ENCODE measurements at regions not wholly inside any gene's neighbourhood (a gene's known extent, or its start where the extent isn't known, plus 50 kb on each side); places are given as distances from the start of the nearest gene placed in this dataset.

GRCh38 chr17:62191390-62192361, 126.6 kb upstream of the MED13 start:
- Histone ChIP-seq H3K27ac (ENCODE audit: low read length) (no peak overlapping the region), H3K4me3 (ENCODE audit: control insufficient read depth in 1 of 2, extremely low read depth in 1 of 2, low read length in 1 of 2) (no peak overlapping the region), H3K27me3 (replicated peaks in 1 of 2; ENCODE audit: control insufficient read depth in 2 of 2, extremely low read depth in 1 of 2, insufficient read depth in 2 of 2, low read length in 1 of 2) (peaks cover 0 to 7% of the 10 kb centered on the region in 2 experiments), H3K9me3 (no peaks in the 10 kb centered on the region), H3K36me3 (ENCODE audit: control insufficient read depth in 2 of 2, extremely low read depth in 1 of 2, insufficient read depth in 1 of 2, low read length in 1 of 2) (no peaks in the 10 kb centered on the region), H3K4me1 (ENCODE audit: control insufficient read depth in 1 of 2, extremely low read depth in 1 of 2, insufficient read depth in 2 of 2, low read length in 2 of 2) (no peaks in the 10 kb centered on the region)
- Mint-ChIP-seq H3K4me3 (no peak overlapping the region), H3K9me3 (peaks cover 0 to 3% (median 0%) of the 10 kb centered on the region in 3 donors), H3K27me3 (peaks cover 4 to 8% of the 10 kb centered on the region in 2 donors), H3K27ac (no peak overlapping the region), H3K36me3 (no peaks in the 10 kb centered on the region), H3K4me1 (no peaks in the 10 kb centered on the region)
- ChIA-PET CTCF (no interaction called here), POLR2A (no interaction called here)
- ATAC-seq (replicated peaks in 1 of 4) (no peak), DNase-seq (no peak)
- 76% methylated on average over 8 of the region's 17 CpGs for WGBS (ENCODE audit: insufficient coverage)

- no peak overlapping the region for H3K27ac ChIP-seq (ENCODE audit: low read length)
- Mint-ChIP-seq H3K9me3 (no peaks in the 10 kb centered on the region), H3K27ac (no peak overlapping the region), H3K27me3 (peaks cover 2 to 3% of the 10 kb centered on the region in 2 donors), H3K36me3 (no peaks in the 10 kb centered on the region), H3K4me3 (no peak overlapping the region), H3K4me1 (no peaks in the 10 kb centered on the region)
- POLR2A ChIA-PET = no interaction called here
- ATAC-seq (replicated peaks in 1 of 4) = no peak
- H3K4me3 ChIP-seq (ENCODE audit: control insufficient read depth in 1 of 2, extremely low read depth in 1 of 2, low read length in 1 of 2) = no peak overlapping the region
- H3K9me3 ChIP-seq = no peaks in the 10 kb centered on the region
- H3K4me1 ChIP-seq (ENCODE audit: control insufficient read depth in 1 of 2, extremely low read depth in 1 of 2, insufficient read depth in 2 of 2, low read length in 2 of 2) = no peaks in the 10 kb centered on the region
- H3K27me3 ChIP-seq (replicated peaks in 1 of 2; ENCODE audit: control insufficient read depth in 2 of 2, extremely low read depth in 1 of 2, insufficient read depth in 2 of 2, low read length in 1 of 2) = peaks cover 0 to 7% of the 10 kb centered on the region in 2 experiments
- no peaks in the 10 kb centered on the region for H3K36me3 ChIP-seq (ENCODE audit: control insufficient read depth in 2 of 2, extremely low read depth in 1 of 2, insufficient read depth in 1 of 2, low read length in 1 of 2)
- DNase-seq = no peak
- WGBS (ENCODE audit: insufficient coverage) = 100% methylated on average over 4 of the region's 6 CpGs
- CTCF ChIA-PET = no interaction called here
Measured at GRCh38 chr17:62189377-62189776, 124.3 kb upstream of the MED13 start.

GRCh38 chr17:62188713-62189112, 123.6 kb upstream of the MED13 start:
- Histone ChIP-seq H3K4me3 (ENCODE audit: control insufficient read depth in 1 of 2, extremely low read depth in 1 of 2, low read length in 1 of 2) (no peak overlapping the region), H3K9me3 (no peaks in the 10 kb centered on the region), H3K27me3 (replicated peaks in 1 of 2; ENCODE audit: control insufficient read depth in 2 of 2, extremely low read depth in 1 of 2, insufficient read depth in 2 of 2, low read length in 1 of 2) (peaks cover 0 to 7% of the 10 kb centered on the region in 2 experiments), H3K4me1 (ENCODE audit: control insufficient read depth in 1 of 2, extremely low read depth in 1 of 2, insufficient read depth in 2 of 2, low read length in 2 of 2) (no peaks in the 10 kb centered on the region), H3K27ac (ENCODE audit: low read length) (no peak overlapping the region), H3K36me3 (ENCODE audit: control insufficient read depth in 2 of 2, extremely low read depth in 1 of 2, insufficient read depth in 1 of 2, low read length in 1 of 2) (no peaks in the 10 kb centered on the region)
- no peak overlapping the region for H3K4me3 Mint-ChIP-seq
- no peak for DNase-seq
- peaks cover 0 to 2% of the 10 kb centered on the region in 2 donors for H3K27me3 Mint-ChIP-seq
- no peaks in the 10 kb centered on the region for H3K36me3 Mint-ChIP-seq
- H3K4me1 Mint-ChIP-seq = no peaks in the 10 kb centered on the region
- no peaks in the 10 kb centered on the region for H3K9me3 Mint-ChIP-seq
- ChIA-PET CTCF (no interaction called here), POLR2A (no interaction called here)
- no peak for ATAC-seq (replicated peaks in 1 of 4)
- no peak overlapping the region for H3K27ac Mint-ChIP-seq
- WGBS (ENCODE audit: insufficient coverage) = 61% methylated on average over 3 of the region's 5 CpGs

GRCh38 chr17:62187681-62188080, 122.6 kb upstream of the MED13 start:
- CTCF ChIA-PET = no interaction called here
- Mint-ChIP-seq H3K27me3 (peaks cover 0 to 2% of the 10 kb centered on the region in 2 donors), H3K9me3 (no peaks in the 10 kb centered on the region), H3K36me3 (no peaks in the 10 kb centered on the region), H3K4me3 (no peak overlapping the region), H3K27ac (no peak overlapping the region), H3K4me1 (no peaks in the 10 kb centered on the region)
- DNase-seq = no peak
- ATAC-seq (replicated peaks in 1 of 4) = no peak
- Histone ChIP-seq H3K4me1 (ENCODE audit: control insufficient read depth in 1 of 2, extremely low read depth in 1 of 2, insufficient read depth in 2 of 2, low read length in 2 of 2) (no peaks in the 10 kb centered on the region), H3K27ac (ENCODE audit: low read length) (no peak overlapping the region), H3K4me3 (ENCODE audit: control insufficient read depth in 1 of 2, extremely low read depth in 1 of 2, low read length in 1 of 2) (no peak overlapping the region), H3K27me3 (replicated peaks in 1 of 2; ENCODE audit: control insufficient read depth in 2 of 2, extremely low read depth in 1 of 2, insufficient read depth in 2 of 2, low read length in 1 of 2) (peaks cover 0 to 7% of the 10 kb centered on the region in 2 experiments), H3K9me3 (no peaks in the 10 kb centered on the region), H3K36me3 (ENCODE audit: control insufficient read depth in 2 of 2, extremely low read depth in 1 of 2, insufficient read depth in 1 of 2, low read length in 1 of 2) (no peaks in the 10 kb centered on the region)
- POLR2A ChIA-PET = interaction anchor here in 1 of 2 donors (0.6 kb wide), 1 partner anchor 11 kb away, joined by 3 read pairs; no protein-coding TSS in a partner anchor
- WGBS (ENCODE audit: insufficient coverage) = no CpG with 5 or more reads among the region's 3 CpGs

GRCh38 chr17:62186841-62187240, 121.8 kb upstream of the MED13 start:
- H3K27ac ChIP-seq (ENCODE audit: low read length) = no peak overlapping the region
- H3K9me3 ChIP-seq = no peaks in the 10 kb centered on the region
- no peak overlapping the region for H3K4me3 Mint-ChIP-seq
- DNase-seq (no peak), ATAC-seq (replicated peaks in 1 of 4) (no peak)
- H3K36me3 Mint-ChIP-seq = no peaks in the 10 kb centered on the region
- 88% methylated on average over 1 of the region's 3 CpGs for whole genome bisulfite sequencing (ENCODE audit: insufficient coverage)
- peaks cover 0 to 2% of the 10 kb centered on the region in 2 donors for H3K27me3 Mint-ChIP-seq
- H3K27ac Mint-ChIP-seq = no peak overlapping the region
- POLR2A ChIA-PET = no interaction called here
- H3K27me3 ChIP-seq (replicated peaks in 1 of 2; ENCODE audit: control insufficient read depth in 2 of 2, extremely low read depth in 1 of 2, insufficient read depth in 2 of 2, low read length in 1 of 2) = peaks cover 0 to 7% of the 10 kb centered on the region in 2 experiments
- no peak overlapping the region for H3K4me3 ChIP-seq (ENCODE audit: control insufficient read depth in 1 of 2, extremely low read depth in 1 of 2, low read length in 1 of 2)
- H3K4me1 ChIP-seq (ENCODE audit: control insufficient read depth in 1 of 2, extremely low read depth in 1 of 2, insufficient read depth in 2 of 2, low read length in 2 of 2) = no peaks in the 10 kb centered on the region
- H3K4me1 Mint-ChIP-seq = no peaks in the 10 kb centered on the region
- H3K36me3 ChIP-seq (ENCODE audit: control insufficient read depth in 2 of 2, extremely low read depth in 1 of 2, insufficient read depth in 1 of 2, low read length in 1 of 2) = no peaks in the 10 kb centered on the region
- H3K9me3 Mint-ChIP-seq = no peaks in the 10 kb centered on the region
- CTCF ChIA-PET = no interaction called here

GRCh38 chr17:62180772-62181171, 115.7 kb upstream of the MED13 start:
- peaks cover 0 to 10% (median 5%) of the 10 kb centered on the region in 3 donors for H3K9me3 Mint-ChIP-seq
- no peaks in the 10 kb centered on the region for H3K36me3 ChIP-seq (ENCODE audit: control insufficient read depth in 2 of 2, extremely low read depth in 1 of 2, insufficient read depth in 1 of 2, low read length in 1 of 2)
- H3K9me3 ChIP-seq = no peaks in the 10 kb centered on the region
- DNase-seq = no peak
- H3K27me3 ChIP-seq (replicated peaks in 1 of 2; ENCODE audit: control insufficient read depth in 2 of 2, extremely low read depth in 1 of 2, insufficient read depth in 2 of 2, low read length in 1 of 2) = peaks cover 0 to 3% of the 10 kb centered on the region in 2 experiments
- H3K4me1 ChIP-seq (ENCODE audit: control insufficient read depth in 1 of 2, extremely low read depth in 1 of 2, insufficient read depth in 2 of 2, low read length in 2 of 2) = no peaks in the 10 kb centered on the region
- H3K27me3 Mint-ChIP-seq = no peaks in the 10 kb centered on the region
- no peak overlapping the region for H3K27ac Mint-ChIP-seq
- no peak overlapping the region for H3K4me3 Mint-ChIP-seq
- no peak overlapping the region for H3K27ac ChIP-seq (ENCODE audit: low read length)
- no CpG with 5 or more reads among the region's 1 CpG for WGBS (ENCODE audit: insufficient coverage)
- H3K4me1 Mint-ChIP-seq = no peaks in the 10 kb centered on the region
- no peak overlapping the region for H3K4me3 ChIP-seq (ENCODE audit: control insufficient read depth in 1 of 2, extremely low read depth in 1 of 2, low read length in 1 of 2)
- CTCF ChIA-PET = no interaction called here
- no peaks in the 10 kb centered on the region for H3K36me3 Mint-ChIP-seq
- no peak for ATAC-seq (replicated peaks in 1 of 4)
- POLR2A ChIA-PET = no interaction called here
